ENCODE measurements at regions not wholly inside any gene's neighbourhood (a gene's known extent, or its start where the extent isn't known, plus 50 kb on each side); places are given as distances from the start of the nearest gene placed in this dataset.
"Not testable (repeated sequence)": the region's sequence is repeated elsewhere in the genome, so short reads cannot be mapped to it uniquely, and the experiment has no call there.

DNA sequence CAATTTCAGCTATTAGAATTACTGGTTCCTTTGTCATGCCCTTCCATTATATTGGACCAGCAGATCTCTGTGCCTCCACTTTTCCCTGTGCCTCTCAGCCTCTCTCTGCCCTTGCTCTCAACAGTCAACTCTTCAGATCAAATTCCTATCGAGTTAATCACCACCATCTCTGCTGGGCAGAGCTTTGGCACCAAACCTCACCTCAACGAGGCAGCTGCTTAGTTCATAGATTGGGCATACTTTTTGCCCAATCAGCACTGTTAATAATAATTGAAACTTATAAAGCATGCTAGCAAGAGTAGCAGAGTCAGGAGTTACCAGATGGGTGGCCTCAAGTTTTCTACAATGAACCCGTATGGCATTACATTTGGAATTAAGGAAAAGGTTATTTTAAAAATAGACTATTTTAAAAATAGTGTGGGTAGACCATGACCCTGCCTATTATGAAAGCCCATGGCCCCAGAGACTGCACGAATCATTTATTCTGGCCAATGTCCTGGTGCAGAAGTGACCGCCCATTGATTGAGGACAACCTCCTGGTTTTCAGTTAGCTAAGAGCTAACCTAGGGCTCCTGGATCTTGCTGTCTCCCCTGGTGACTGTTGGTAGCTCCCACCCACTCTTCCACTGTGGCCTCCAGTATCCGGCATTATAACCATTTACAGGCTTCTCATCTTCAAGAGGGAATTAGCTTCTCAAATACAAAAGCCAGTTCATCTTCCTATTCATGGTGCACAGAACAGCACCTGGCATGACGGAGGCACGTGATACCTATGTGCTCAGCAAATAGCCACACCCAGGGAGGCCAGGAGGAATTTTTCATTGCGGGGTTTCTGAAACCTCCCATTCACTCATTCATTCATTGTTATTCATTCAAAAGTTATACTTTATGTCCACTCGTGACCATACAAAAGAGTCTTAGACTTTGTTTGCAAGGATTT, 265.4 kb downstream of the INHBA start:
- peak; percentile 31 for DNase-seq (ENCODE audit: low read depth)
- TF ChIP-seq, protein P1, sequence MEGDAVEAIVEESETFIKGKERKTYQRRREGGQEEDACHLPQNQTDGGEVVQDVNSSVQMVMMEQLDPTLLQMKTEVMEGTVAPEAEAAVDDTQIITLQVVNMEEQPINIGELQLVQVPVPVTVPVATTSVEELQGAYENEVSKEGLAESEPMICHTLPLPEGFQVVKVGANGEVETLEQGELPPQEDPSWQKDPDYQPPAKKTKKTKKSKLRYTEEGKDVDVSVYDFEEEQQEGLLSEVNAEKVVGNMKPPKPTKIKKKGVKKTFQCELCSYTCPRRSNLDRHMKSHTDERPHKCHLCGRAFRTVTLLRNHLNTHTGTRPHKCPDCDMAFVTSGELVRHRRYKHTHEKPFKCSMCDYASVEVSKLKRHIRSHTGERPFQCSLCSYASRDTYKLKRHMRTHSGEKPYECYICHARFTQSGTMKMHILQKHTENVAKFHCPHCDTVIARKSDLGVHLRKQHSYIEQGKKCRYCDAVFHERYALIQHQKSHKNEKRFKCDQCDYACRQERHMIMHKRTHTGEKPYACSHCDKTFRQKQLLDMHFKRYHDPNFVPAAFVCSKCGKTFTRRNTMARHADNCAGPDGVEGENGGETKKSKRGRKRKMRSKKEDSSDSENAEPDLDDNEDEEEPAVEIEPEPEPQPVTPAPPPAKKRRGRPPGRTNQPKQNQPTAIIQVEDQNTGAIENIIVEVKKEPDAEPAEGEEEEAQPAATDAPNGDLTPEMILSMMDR (IDR thresholded peaks at IDR 0.05; ENCODE audit: insufficient read depth, low read length), result no peak
- H3K4me3 ChIP-seq (ENCODE audit: low read depth, low read length), result no peak overlapping the region

DNA sequence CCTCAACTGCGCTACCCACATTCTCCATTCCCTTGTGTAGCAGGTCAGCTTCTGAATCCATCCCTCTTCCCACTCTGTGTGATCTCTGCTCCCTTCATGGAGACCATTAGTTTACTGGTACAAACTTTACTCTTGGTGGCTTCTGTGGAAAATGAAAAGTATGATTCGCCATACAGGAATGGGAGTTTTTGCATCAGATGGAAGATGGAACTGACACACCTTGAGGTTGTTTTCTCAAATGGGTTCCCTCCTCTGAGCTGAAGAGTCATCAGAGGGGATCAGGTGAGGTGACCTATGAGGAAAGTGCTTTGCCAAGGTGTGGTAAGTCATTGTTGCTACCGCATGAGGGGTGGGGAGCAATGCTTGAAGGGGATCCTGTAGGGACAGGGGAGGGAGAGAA, 266.8 kb downstream of the INHBA start:
- no peak overlapping the region for H3K4me3 ChIP-seq (ENCODE audit: low read depth, low read length)
- DNase-seq (ENCODE audit: low read depth), result no peak
- TF ChIP-seq, protein P1 (IDR thresholded peaks at IDR 0.05; ENCODE audit: insufficient read depth, low read length), result no peak

DNA sequence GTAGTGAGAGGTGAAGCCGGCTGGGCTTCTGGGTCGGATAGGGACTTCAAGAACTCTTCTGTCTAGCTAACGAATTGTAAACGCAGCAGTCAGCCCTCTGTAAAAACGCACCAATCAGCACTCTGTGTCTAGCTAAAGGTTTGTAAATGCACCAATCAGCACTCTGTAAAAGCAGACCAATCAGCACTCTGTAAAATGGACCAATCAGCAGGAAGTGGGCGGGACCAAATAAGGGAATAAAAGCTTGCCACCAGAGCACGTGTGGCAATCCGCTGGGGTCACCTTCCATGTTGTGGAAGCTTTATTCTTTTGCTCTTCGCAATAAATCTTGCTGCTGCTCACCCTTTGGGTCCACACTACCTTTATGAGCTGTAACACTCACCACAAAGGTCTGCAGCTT, 267.9 kb downstream of the INHBA start:
- H3K4me3 ChIP-seq (ENCODE audit: low read depth, low read length); DNase-seq (ENCODE audit: low read depth): not testable (repeated sequence)

DNA sequence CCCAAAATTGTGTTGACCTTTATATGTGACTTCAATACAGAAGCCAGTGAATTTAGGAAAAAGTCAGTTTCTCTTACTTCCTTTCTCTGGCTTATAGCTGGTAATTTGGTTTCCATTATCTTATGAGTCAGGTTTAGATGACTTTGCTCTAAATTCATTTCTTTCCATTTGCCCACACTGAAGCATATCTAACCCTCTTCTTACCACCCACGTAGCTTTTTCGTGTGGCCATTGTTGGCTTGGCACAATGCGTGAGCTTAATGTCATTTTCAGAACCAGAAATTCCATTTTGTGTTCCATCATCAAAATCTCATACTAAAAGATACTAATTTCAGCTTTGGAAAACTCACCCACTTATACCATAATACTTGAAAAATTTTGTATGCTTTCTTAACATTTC, 271.2 kb downstream of the INHBA start:
- DNase-seq (ENCODE audit: low read depth), result no peak
- H3K4me3 ChIP-seq (ENCODE audit: low read depth, low read length), result no peak overlapping the region
- TF ChIP-seq, protein P1 (IDR thresholded peaks at IDR 0.05; ENCODE audit: insufficient read depth, low read length), result no peak

DNA sequence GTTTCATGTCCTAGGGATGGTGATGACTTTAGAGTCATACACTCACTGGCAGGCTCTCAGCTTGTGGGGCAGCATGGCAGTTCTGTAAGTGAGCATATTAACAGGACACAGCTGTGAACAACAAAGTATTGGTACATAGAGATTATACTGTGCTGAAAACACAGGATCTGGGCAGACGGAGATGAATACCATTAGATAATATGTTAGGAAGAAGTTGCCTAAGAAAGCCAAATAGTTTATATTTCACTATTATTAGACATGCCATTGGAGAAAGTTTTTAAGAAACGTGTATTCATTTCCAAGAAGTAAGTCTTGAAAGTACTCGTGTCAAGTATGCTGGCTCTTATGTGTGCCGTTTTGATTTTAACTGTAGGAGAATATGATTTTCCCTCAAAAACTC, 274.5 kb downstream of the INHBA start:
- DNase-seq (ENCODE audit: low read depth), result peak; percentile 69
- H3K4me3 ChIP-seq (ENCODE audit: low read depth, low read length), result no peak overlapping the region
- TF ChIP-seq, protein P1 (IDR thresholded peaks at IDR 0.05; ENCODE audit: insufficient read depth, low read length), result no peak

DNA sequence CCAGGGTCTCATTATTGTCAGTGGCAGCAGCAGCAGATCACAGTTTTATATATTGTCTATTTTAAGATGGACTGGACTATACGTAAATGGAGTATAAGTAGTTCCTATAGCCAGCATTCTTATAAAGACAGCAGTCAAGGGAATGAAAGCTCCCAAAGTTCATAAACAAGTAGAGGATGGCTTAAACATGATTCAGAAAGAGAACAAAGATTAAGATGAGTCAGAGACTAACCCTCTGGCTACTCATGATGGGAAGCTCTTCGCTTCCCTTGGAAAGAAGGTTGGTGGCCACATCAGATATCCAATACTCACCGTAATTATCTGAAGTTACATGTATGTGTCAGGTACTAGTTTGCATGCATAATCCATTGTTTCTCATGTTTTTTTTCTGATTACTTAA, 277.0 kb downstream of the INHBA start:
- TF ChIP-seq, protein P1 (IDR thresholded peaks at IDR 0.05; ENCODE audit: insufficient read depth, low read length), result no peak
- peak; percentile 75 for DNase-seq (ENCODE audit: low read depth)
- H3K4me3 ChIP-seq (ENCODE audit: low read depth, low read length), result no peak overlapping the region

DNA sequence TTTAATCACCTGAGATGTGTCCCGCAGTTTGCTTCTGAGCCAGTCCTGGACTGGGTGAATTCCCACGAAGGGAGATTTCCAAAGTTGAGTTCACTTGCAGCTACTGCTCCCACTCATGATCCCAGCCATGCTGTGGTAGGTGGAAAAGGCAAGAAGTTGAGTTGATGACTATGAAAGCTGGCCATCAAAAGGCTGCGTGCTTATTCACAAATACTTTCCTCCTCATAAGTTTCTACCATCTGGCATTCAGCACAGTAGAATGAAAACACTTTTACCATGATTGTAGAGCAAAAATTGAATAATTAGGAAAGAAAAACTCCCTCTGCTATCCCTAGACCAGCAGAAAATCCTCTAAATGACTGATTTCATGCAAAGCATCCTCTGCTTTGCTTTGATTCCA, 281.8 kb downstream of the INHBA start:
- TF ChIP-seq, protein P1 (IDR thresholded peaks at IDR 0.05; ENCODE audit: insufficient read depth, low read length), result no peak
- DNase-seq (ENCODE audit: low read depth), result no peak
- H3K4me3 ChIP-seq (ENCODE audit: low read depth, low read length), result no peak overlapping the region

Measured in fibroblast of the aortic adventitia (primary cell).